ENCODE measurements at regions not wholly inside any gene's neighbourhood (a gene's known extent, or its start where the extent isn't known, plus 50 kb on each side); places are given as distances from the start of the nearest gene placed in this dataset.

- TF ChIP-seq, protein P1, sequence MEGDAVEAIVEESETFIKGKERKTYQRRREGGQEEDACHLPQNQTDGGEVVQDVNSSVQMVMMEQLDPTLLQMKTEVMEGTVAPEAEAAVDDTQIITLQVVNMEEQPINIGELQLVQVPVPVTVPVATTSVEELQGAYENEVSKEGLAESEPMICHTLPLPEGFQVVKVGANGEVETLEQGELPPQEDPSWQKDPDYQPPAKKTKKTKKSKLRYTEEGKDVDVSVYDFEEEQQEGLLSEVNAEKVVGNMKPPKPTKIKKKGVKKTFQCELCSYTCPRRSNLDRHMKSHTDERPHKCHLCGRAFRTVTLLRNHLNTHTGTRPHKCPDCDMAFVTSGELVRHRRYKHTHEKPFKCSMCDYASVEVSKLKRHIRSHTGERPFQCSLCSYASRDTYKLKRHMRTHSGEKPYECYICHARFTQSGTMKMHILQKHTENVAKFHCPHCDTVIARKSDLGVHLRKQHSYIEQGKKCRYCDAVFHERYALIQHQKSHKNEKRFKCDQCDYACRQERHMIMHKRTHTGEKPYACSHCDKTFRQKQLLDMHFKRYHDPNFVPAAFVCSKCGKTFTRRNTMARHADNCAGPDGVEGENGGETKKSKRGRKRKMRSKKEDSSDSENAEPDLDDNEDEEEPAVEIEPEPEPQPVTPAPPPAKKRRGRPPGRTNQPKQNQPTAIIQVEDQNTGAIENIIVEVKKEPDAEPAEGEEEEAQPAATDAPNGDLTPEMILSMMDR (conservative IDR thresholded peaks at IDR 0.05), result no peak
- TF ChIP-seq ZFX (IDR thresholded peaks at IDR 0.05), result no peak
- no peak overlapping the region for H3K27ac ChIP-seq
Measured at GRCh38 chr9:82192211-82192610, 203.6 kb downstream of the SPATA31D1 start.

DNA sequence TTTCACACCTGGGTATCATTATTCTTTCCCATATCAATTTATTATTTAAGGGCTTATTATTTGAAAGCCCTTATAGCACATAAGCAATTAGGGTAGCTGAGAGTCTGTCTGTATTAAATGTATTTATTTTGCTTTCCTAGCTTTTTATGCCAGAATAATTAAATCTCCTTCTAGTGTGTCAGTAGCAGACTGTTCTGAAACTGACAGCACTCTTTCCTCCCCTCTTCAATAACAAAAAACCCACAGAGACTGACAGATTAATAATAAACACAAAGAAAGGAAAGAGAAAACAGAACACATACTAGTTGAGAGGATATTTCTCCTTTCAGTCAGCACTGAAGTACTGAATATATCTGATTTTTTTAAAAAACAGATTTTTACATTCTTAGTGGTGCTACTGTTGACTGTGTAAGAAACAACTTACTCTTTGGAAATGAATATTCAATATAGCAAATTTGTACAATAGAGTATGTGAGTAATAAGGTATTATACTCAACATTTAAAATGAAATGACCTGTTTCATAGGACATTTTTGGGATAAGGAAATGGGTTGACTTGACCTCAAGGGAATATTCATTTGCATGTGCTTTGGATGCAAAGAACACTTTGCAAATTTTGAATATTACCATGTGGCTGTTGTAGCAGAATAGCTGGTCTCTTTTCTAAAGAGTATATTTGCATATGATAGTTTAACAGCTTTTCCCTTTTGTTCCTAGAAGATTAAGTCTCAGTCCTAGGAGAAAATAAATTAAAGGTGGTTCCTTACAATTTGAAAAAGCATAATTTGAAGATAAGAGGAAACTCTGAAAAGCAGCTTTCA, 208.3 kb downstream of the SPATA31D1 start:
- no peak for TF ChIP-seq ZFX (IDR thresholded peaks at IDR 0.05)
- TF ChIP-seq, protein P1 (conservative IDR thresholded peaks at IDR 0.05), result no peak
- no peak overlapping the region for H3K27ac ChIP-seq

DNA sequence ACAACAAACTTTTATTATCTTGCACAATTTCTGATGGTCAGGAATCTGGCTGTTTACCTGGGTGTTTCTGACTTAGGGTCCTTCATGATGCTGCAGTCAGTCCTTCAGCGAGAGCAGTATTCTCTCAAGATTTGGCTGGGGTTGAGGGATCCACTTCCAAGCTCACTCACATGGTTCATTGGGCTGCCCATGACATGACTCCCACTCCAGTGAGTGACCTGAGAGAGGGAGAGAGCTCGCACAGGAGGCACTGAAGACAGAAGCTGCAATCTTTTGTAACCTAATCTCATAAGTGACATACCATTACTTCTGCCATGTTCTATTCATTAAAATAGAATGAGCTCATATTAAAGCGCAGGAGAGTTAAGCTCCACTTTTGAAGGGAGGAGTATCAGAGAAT, 212.6 kb downstream of the SPATA31D1 start:
- no peak overlapping the region for H3K27ac ChIP-seq

DNA sequence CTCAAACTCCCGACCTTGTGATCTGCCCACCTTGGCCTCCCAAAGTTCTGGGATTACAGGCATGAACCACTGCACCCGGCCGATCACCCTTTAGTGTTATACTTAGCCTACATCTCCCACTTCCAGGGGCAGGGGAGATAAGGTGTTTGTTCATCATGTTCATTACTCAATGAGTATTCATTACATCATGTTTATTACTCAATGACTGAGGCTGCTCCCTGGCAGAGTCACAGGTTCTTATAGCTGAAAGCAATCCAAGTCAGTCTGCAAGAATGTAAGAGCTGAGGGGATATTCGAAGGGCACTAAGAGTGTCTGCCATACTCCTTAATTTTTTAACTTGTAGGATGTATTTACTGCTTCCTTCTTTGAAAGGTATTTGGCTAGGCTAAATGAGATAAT, 214.2 kb downstream of the SPATA31D1 start:
- H3K27ac ChIP-seq, result no peak overlapping the region
- TF ChIP-seq, protein P1 (conservative IDR thresholded peaks at IDR 0.05), result no peak
- TF ChIP-seq ZFX (IDR thresholded peaks at IDR 0.05), result no peak

More for the DNA sequence above, 212.6 kb downstream of the SPATA31D1 start:
- TF ChIP-seq, protein P1 (conservative IDR thresholded peaks at IDR 0.05), result no peak
- TF ChIP-seq ZFX (IDR thresholded peaks at IDR 0.05), result no peak

DNA sequence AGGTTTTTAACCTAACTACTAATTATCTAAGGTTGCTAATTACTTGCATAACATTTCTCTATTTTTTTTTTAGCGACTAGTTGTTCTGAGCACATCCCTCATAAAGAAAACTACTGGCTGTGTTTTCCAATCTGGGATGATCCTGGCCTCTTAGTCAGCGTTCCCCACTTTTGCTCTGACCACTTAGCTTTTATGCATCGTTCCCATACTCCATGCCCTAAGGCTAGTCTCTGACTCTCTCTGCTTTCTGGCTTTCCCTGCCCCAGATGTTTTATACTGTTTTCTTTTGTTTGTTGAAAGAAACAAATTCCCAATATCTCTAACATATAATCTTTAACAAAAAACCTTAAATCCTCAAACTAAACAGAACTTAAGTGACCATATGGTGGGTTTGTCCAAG, 217.9 kb downstream of the SPATA31D1 start:
- no peak for TF ChIP-seq ZFX (IDR thresholded peaks at IDR 0.05)
- TF ChIP-seq, protein P1 (conservative IDR thresholded peaks at IDR 0.05), result no peak
- H3K27ac ChIP-seq, result no peak overlapping the region

DNA sequence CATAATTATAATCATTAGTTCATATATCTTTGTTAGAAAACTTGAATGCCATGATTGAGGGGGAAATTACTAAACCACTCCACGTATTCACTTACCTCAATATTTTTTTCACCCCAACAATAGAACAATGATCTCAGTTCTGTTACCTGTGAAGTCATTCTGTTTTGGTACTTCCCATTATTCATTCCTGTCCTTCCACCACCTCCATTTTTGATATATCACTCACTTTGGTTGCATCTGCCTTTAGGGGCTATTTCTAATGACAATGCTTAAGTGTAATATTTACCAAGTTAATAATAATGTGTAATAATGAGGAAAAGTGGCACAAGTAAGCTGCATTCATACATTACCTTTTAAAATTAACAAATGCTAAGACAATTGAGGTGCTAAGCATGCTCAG, 218.4 kb downstream of the SPATA31D1 start:
- TF ChIP-seq, protein P1 (conservative IDR thresholded peaks at IDR 0.05), result no peak
- TF ChIP-seq ZFX (IDR thresholded peaks at IDR 0.05), result no peak

GRCh38 chr9:82208741-82209450, 220.3 kb downstream of the SPATA31D1 start:
- no peak for TF ChIP-seq ZFX (IDR thresholded peaks at IDR 0.05)
- TF ChIP-seq, protein P1 (conservative IDR thresholded peaks at IDR 0.05), result no peak
- H3K27ac ChIP-seq, result no peak overlapping the region

More for the DNA sequence above, 218.4 kb downstream of the SPATA31D1 start:
- H3K27ac ChIP-seq, result no peak overlapping the region
